ENCODE measurements at regions not wholly inside any gene's neighbourhood (a gene's known extent, or its start where the extent isn't known, plus 50 kb on each side); places are given as distances from the start of the nearest gene placed in this dataset.

GRCh38 chr1:17911791-17912190 lies 156.7 kb downstream of the ACTL8 start (continued):
- TF ChIP-seq TCF7L2 (IDR thresholded peaks at IDR 0.05; ENCODE audit: borderline replicate concordance, extremely low read depth, insufficient read depth, insufficient read length) (no peak), JUND (IDR thresholded peaks at IDR 0.05) (no peak), EGR1 (IDR thresholded peaks at IDR 0.05; ENCODE audit: low read depth) (no peak), CBX3 (IDR thresholded peaks at IDR 0.05; ENCODE audit: low read depth) (no peak), ZFX (IDR thresholded peaks at IDR 0.05) (no peak), CTCF (IDR thresholded peaks at IDR 0.05 in 2 of 3, conservative IDR thresholded peaks at IDR 0.05 in 1 of 3; ENCODE audit: borderline replicate concordance in 1 of 3, insufficient read depth in 1 of 3, low read depth in 2 of 3, low read length in 2 of 3) (no peak), ELF1 (IDR thresholded peaks at IDR 0.05; ENCODE audit: borderline replicate concordance, low read depth) (no peak), FOSL1 (IDR thresholded peaks at IDR 0.05; ENCODE audit: low read depth) (no peak), YY1 (IDR thresholded peaks at IDR 0.05; ENCODE audit: extremely low read depth, insufficient replicate concordance, low read depth, low read length) (no peak), POLR2AphosphoS5 (IDR thresholded peaks at IDR 0.05; ENCODE audit: low read depth, low read length) (no peak), CEBPB (IDR thresholded peaks at IDR 0.05; ENCODE audit: low read depth) (no peak), SRF (IDR thresholded peaks at IDR 0.05; ENCODE audit: low read depth) (no peak), MAX (IDR thresholded peaks at IDR 0.05) (no peak), EZH2 (IDR thresholded peaks at IDR 0.05) (no peak)

DNA sequence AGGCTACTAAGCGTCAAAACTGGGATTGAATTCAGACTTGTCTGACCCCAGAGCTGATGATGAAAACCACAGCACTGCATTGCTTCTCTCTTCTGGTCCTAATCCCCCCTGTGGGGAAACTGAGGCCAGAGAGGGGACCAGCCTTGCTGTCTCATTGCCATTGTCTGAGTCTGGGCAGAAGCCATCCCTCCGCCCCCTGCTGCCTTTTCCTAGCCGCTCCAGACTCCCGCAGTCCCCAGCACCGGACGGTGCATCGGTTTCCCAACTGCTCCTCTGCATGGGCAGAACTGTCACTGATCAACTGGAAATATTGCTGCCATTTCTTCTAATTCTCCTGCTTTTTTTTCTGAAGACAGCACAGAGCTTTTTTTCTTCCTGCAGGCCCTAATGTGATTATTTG lies 157.4 kb downstream of the ACTL8 start:
- Histone ChIP-seq H2AFZ (ENCODE audit: low read depth, low read length, poor library complexity, severe bottlenecking) (no peak overlapping the region), H3K4me3 (replicated peaks in 1 of 2; ENCODE audit: low read depth in 1 of 2, low read length in 2 of 2) (no peak overlapping the region), H3K9me2 (ENCODE audit: insufficient read depth) (no peaks in the 10 kb centered on the region), H3K9me3 (ENCODE audit: control insufficient read depth in 1 of 2, insufficient read depth in 1 of 2, low read depth in 1 of 2, low read length in 2 of 2) (no peaks in the 10 kb centered on the region), H3K4me1 (ENCODE audit: control insufficient read depth in 1 of 2, insufficient read depth in 2 of 2, low read length in 2 of 2) (no peaks in the 10 kb centered on the region), H3K4me2 (ENCODE audit: low read length) (no peak overlapping the region), H3K9ac (ENCODE audit: low read length) (no peak overlapping the region), H3K27me3 (ENCODE audit: insufficient read depth, low read length) (peaks cover 92% of the 10 kb centered on the region), H4K20me1 (ENCODE audit: insufficient read depth) (no peaks in the 10 kb centered on the region), H3K27ac (ENCODE audit: low read depth, low read length) (no peak overlapping the region), H3K36me3 (ENCODE audit: control insufficient read depth in 1 of 2, insufficient read depth in 2 of 2, low read length in 2 of 2) (no peaks in the 10 kb centered on the region), H3K79me2 (ENCODE audit: insufficient read depth, low read length) (no peaks in the 10 kb centered on the region)
- intact Hi-C loops (cut with micrococcal nuclease): no loop called here
- ATAC-seq (no peak), DNase-seq (ENCODE audit: low read depth, low spot score) (no peak)
- RAD21 ChIA-PET (ENCODE audit: low non-redundant PET in 1 of 2, low total read pairs in 2 of 2, uncharacterized antibody in 2 of 2, unreplicated experiment in 2 of 2): no interaction called here
- POLR2A ChIA-PET: no interaction called here
- CTCF ChIA-PET: no interaction called here
- BruUV-seq (replicated peaks): no TSS peak
- TF ChIP-seq ATF3 (IDR thresholded peaks at IDR 0.05) (no peak), JUND (IDR thresholded peaks at IDR 0.05) (no peak), CBX3 (IDR thresholded peaks at IDR 0.05; ENCODE audit: low read depth) (no peak), REST (IDR thresholded peaks at IDR 0.05; ENCODE audit: low read depth) (no peak), ZFX (IDR thresholded peaks at IDR 0.05) (no peak), MAX (IDR thresholded peaks at IDR 0.05) (no peak), CEBPB (IDR thresholded peaks at IDR 0.05; ENCODE audit: low read depth) (no peak), SRF (IDR thresholded peaks at IDR 0.05; ENCODE audit: low read depth) (no peak), ELF1 (IDR thresholded peaks at IDR 0.05; ENCODE audit: borderline replicate concordance, low read depth) (no peak), SIN3A (IDR thresholded peaks at IDR 0.05; ENCODE audit: low read depth) (no peak), POLR2A (IDR thresholded peaks at IDR 0.05; ENCODE audit: borderline replicate concordance, extremely low read depth, insufficient read depth, insufficient read length) (no peak)

Data from HCT116 (cell line).